ENCODE measurements at regions not wholly inside any gene's neighbourhood (a gene's known extent, or its start where the extent isn't known, plus 50 kb on each side); places are given as distances from the start of the nearest gene placed in this dataset.

DNA sequence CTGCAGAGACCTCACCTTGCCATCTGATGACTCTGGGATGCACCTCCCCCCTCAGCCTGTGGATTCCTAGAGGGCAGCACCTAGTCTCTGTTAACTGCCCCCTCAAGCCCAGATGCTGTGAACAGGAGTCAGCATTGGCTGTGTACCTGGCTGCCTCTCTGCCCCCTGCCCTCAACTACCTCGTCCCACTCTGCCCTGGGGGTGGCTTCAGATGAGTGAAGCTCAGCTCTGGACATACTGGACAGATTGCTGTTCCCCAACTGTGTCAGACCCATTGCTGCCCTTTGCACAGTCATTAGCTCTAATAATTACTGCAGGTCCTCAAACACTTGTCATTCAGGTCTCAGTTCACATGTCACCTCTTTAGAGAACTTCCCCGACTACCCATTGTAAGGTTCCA lies 182.1 kb upstream of the TSHZ3 start:
- FAIRE-seq, result no peak
- TF ChIP-seq, protein P1, sequence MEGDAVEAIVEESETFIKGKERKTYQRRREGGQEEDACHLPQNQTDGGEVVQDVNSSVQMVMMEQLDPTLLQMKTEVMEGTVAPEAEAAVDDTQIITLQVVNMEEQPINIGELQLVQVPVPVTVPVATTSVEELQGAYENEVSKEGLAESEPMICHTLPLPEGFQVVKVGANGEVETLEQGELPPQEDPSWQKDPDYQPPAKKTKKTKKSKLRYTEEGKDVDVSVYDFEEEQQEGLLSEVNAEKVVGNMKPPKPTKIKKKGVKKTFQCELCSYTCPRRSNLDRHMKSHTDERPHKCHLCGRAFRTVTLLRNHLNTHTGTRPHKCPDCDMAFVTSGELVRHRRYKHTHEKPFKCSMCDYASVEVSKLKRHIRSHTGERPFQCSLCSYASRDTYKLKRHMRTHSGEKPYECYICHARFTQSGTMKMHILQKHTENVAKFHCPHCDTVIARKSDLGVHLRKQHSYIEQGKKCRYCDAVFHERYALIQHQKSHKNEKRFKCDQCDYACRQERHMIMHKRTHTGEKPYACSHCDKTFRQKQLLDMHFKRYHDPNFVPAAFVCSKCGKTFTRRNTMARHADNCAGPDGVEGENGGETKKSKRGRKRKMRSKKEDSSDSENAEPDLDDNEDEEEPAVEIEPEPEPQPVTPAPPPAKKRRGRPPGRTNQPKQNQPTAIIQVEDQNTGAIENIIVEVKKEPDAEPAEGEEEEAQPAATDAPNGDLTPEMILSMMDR (IDR thresholded peaks at IDR 0.05; ENCODE audit: insufficient read depth, missing control alignments), result no peak
- DNase-seq (ENCODE audit: insufficient read length, low spot score), result no peak

DNA sequence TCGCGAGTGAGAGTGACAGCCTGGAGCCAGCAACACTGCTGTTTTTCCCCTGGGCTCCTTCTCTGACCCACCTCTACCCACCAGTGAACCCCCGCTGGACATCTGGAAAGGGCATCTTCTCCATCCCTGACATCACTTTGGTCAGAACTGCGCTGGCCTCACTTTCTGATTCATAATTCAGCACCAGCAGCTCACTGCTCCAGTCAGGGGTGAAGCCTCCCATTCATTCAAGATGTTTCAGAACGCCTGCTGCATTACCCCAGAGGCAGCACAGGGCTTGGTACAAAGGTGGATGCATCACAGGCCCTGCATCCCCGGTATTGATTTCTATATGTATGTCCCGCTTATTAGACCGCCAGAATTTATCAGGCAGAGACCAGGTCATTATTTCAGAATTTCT lies 182.8 kb upstream of the TSHZ3 start:
- TF ChIP-seq, protein P1 (IDR thresholded peaks at IDR 0.05; ENCODE audit: insufficient read depth, missing control alignments), result no peak
- DNase-seq (ENCODE audit: insufficient read length, low spot score), result no peak
- FAIRE-seq, result no peak

GRCh38 chr19:31533114-31533513 lies 183.9 kb upstream of the TSHZ3 start:
- TF ChIP-seq, protein P1 (IDR thresholded peaks at IDR 0.05; ENCODE audit: insufficient read depth, missing control alignments), result no peak
- no peak for FAIRE-seq
- DNase-seq (ENCODE audit: insufficient read length, low spot score), result no peak

- FAIRE-seq (no peak), DNase-seq (ENCODE audit: insufficient read length, low spot score) (no peak)
Observed at GRCh38 chr19:31534231-31534630, 185.0 kb upstream of the TSHZ3 start.

DNA sequence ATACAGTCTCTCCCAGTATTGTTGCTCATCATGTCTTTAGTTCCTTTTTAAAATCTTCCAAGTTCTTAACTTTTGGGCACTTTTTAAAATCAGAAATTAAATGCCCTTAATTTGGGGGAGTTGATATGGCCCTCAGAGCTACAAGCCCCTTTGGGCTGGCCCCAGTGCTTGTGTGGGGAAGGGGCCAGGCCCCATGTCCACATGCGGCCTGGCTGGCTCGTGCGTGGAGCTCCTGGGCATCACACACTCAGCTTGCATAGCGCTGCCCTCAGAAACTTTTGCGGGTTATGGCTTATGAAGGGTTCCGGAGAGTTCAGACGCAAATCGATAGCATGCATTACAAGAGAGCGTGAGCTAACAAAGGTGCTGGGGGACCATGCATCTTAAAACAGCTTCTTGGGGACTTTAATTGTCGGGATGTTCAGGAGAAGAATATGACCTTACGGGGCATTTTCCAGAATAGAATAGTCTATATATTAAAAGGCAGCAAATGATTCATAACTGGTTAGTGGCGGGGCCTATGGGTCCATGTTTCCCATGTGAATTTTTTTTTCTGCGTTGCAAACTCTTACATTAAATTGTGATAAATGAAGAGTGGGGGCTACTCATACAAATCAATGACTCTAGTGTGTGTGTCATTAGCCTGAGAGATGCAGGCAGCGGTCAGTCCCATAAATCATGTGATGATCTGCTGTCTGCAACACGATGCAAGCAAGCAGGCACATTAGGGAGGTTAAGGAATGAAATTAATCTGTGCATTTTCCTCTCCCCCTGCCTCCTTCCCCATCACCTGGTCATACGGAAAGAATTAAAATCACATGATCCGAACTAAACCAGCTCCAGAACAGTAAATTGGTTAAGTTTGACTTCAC lies 185.8 kb upstream of the TSHZ3 start:
- no peak for DNase-seq (ENCODE audit: insufficient read length, low spot score)
- TF ChIP-seq, protein P1 (IDR thresholded peaks at IDR 0.05; ENCODE audit: insufficient read depth, missing control alignments), result no peak
- FAIRE-seq, result no peak

More at GRCh38 chr19:31534231-31534630, 185.0 kb upstream of the TSHZ3 start:
- TF ChIP-seq, protein P1 (IDR thresholded peaks at IDR 0.05; ENCODE audit: insufficient read depth, missing control alignments), result no peak

DNA sequence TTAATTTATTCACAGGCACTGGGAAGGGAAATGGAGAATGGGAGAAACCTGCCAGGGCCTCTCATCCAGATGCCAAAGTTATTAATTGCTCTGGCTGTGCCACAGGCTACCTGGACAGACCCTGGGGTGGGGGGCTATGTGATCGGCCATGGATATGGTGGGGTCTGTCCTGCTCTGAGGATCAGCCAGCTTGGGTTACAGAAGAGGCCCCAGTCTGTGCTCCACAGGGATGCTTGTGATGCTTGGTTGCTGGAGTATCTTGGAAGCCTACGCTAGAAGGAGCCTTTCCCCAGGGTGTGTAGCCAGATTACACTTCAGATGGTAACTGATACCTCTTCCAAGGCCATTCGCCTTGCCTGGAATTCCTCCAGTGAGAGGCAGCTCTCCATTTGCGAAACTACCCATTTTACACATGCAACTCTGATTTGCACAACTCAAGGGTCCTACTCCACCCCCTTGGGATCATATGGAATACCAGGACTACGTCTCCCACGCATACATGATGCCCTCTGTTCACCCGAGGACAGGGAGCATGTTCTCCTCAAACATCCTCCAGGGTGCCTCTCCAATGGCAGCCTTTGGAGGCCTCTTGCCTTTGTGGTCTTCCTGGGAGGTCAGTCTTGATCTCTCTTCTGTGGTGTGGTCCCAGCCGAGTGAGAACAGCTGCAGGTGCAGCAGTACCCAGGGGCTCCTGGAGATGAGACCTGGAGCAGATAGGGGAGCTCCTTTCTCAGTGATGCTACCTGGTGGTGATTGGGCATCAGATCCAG lies 186.6 kb upstream of the TSHZ3 start:
- FAIRE-seq, result no peak
- TF ChIP-seq, protein P1 (IDR thresholded peaks at IDR 0.05; ENCODE audit: insufficient read depth, missing control alignments), result no peak
- DNase-seq (ENCODE audit: insufficient read length, low spot score), result no peak
